VCaP (cell line): ENCODE measurements at regions not wholly inside any gene's neighbourhood (a gene's known extent, or its start where the extent isn't known, plus 50 kb on each side); places are given as distances from the start of the nearest gene placed in this dataset.

Experiments
- H3K27ac ChIP-seq: fragments of 450-650 bp; 2 replicates; pipeline ENCODE4 v1.5.1; 2017
- TF ChIP-seq, protein P1 (sequence below): fragments of 450-650 bp; conservative IDR thresholded peaks from 2 replicates; pipeline ENCODE4 v1.5.1; 2017; ENCODE audit warnings: mild to moderate bottlenecking, moderate library complexity

DNA sequence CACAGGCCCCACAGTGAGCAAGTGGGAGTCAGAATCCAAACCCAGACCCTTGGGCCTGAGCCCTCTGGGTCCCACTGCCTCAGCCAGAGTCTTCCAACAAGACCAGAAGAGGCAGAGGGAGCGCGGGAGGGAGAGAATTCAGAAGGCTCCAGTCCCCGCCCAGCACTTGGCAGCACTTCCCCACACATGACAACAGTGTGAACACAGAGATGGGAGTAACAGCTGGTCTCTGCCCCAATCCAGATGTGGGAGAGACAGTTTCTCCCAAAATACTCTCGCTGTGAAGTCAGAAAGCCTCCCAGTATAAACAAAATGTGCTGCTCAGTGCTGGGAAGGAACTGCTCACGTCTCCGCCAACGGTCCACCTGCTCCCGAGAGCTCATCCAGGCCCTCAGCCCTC, 219.9 kb downstream of the MN1 start:
- TF ChIP-seq, protein P1, sequence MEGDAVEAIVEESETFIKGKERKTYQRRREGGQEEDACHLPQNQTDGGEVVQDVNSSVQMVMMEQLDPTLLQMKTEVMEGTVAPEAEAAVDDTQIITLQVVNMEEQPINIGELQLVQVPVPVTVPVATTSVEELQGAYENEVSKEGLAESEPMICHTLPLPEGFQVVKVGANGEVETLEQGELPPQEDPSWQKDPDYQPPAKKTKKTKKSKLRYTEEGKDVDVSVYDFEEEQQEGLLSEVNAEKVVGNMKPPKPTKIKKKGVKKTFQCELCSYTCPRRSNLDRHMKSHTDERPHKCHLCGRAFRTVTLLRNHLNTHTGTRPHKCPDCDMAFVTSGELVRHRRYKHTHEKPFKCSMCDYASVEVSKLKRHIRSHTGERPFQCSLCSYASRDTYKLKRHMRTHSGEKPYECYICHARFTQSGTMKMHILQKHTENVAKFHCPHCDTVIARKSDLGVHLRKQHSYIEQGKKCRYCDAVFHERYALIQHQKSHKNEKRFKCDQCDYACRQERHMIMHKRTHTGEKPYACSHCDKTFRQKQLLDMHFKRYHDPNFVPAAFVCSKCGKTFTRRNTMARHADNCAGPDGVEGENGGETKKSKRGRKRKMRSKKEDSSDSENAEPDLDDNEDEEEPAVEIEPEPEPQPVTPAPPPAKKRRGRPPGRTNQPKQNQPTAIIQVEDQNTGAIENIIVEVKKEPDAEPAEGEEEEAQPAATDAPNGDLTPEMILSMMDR, result no peak
- H3K27ac ChIP-seq, result no peak overlapping the region

DNA sequence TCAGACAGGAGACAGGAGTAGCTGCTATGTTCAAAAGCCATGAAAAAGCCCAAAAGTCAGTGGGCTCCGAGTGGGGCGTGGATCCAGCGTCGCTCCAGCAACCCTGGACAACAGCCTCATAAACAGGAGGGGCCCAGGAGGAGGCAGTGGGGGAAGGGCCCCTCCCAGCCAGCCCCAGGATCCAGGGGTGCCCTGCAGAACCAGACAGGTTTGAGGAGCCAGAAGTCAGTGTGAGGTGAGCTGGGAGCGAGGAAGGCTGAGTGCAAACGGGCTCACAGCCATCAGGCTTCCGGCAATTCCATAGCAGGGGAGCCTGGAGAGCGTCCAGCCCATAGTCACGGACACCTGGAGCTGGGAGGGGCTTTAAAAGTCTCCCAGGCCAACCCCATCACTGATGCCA, 217.7 kb downstream of the MN1 start:
- TF ChIP-seq, protein P1, result no peak
- no peak overlapping the region for H3K27ac ChIP-seq

DNA sequence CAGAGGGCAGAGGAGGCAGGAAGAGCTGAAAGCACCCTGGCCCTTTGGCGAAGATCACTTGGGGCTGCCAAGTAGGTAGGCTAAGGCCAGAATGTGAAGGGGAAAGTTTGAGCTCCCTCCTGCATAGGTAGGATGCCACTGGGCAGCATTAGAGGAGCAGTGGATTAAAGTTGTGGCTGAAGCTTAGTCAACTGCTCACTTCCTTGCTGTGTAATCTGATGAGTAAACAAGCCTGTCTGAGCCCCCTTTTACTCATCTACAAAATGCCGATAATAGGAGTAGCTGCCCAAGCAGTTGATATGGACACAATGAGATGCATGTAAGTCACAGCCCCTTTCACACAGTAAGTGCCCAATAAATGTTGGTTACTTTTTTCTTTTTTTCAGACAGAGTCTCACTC, 216.4 kb downstream of the MN1 start:
- H3K27ac ChIP-seq, result no peak overlapping the region
- TF ChIP-seq, protein P1, result no peak

DNA sequence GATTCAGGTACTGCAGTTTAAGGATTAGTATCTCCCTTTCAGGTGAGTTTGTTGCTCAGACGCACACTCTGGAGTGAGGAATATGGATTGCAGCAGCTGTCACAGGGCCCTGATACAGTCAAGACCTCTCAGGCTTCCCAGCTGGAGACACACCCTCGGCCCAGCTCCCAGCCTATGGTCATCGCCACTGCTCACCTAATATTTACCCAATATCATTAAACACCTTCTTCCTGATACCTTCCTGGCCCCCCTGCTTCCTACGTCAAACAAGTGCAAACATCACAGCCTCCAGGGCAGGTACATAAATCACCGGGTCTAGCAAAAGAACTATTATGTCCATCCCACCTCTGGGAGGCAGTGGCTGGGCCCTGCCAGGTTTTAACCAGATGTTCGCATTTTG, 213.3 kb downstream of the MN1 start:
- H3K27ac ChIP-seq, result no peak overlapping the region; the same call in 1 of the 2 replicates
- TF ChIP-seq, protein P1, result no peak

DNA sequence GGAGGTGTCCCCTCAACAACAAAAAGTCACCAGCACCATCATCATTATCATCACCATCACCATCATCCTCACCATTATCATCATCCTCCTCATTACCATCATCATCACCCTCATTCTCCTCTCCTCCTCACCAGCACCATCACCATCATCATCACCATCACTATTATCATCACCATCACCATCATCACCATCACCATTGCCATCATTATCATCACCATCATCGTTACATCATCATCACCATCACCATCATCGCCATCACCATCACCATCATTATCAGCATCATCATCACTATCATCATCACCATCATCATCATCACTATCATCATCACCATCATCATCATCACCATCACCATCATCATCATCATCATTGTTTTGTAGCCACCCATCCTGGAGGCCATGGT, 212.6 kb downstream of the MN1 start:
- TF ChIP-seq, protein P1, result no peak
- H3K27ac ChIP-seq, result no peak overlapping the region

DNA sequence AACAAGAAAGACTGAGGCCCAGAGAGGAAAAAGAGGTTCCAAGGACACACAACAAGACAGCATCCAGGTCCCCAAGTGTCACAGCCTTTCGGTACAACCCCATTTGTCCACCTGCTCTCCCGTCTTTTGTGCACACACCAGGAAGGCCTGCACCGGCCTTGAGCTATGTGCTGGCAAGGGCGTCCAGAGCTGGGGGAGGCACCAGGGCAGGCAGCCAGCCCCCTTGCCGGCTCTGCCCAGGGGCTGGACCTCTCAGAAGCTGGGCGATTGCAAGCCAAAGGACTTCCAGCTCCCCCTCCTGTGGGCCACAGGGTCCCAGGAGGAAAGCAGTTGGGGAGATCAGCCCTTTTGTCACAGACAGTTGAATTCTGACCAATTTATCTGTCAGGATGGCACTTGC, 210.5 kb downstream of the MN1 start:
- TF ChIP-seq, protein P1, result no peak
- no peak overlapping the region for H3K27ac ChIP-seq

DNA sequence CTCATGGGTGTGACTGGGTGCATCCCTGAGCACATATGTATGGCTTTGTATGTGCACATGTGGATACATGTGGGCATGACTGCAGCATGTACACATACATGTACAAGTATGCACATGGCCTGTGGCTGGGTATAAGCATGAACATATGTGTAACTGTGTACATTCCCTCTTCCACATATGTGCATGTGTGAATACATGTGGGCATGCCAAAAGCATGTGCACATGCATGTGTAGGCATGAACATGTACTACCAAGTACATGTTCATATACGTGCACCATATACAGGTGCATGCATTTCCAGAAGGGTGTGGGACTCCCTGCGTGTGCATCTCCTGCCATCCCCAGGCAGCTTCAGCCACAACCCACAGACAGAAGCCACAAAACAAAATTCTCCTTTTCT, 208.2 kb downstream of the MN1 start:
- H3K27ac ChIP-seq, result no peak overlapping the region
- TF ChIP-seq, protein P1, result no peak

DNA sequence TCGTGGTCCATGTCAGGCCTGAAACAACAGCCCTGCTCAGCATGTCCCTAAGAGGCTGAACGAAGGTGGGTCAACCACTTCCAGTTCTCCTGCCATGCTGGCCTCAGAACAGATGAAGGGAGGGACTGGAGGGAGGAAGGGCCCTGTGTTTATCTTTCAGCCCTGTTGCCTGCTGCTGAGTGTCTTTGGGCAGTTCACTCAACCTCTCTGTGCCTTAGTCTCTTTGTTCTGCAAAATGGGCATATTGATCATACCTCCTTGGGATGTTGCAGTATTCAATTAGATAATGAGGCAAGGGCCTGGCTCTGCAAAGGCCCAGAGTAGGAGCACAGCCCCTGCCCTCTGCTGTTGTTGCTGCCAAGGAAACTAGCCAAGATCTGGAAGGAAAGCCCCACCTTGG, 207.5 kb downstream of the MN1 start:
- no peak overlapping the region for H3K27ac ChIP-seq
- TF ChIP-seq, protein P1, result no peak
